HG03575 (cell line): ENCODE measurements at regions not wholly inside any gene's neighbourhood (a gene's known extent, or its start where the extent isn't known, plus 50 kb on each side); places are given as distances from the start of the nearest gene placed in this dataset.

Experiments
- ATAC-seq: cut with Tn5 transposase; IDR thresholded peaks from one replicate; pipeline ENCODE4 v1.9.1; 2021; ENCODE audit not compliant: unreplicated experiment, insufficient number of reproducible peaks, low FRiP score; ENCODE audit errors: extremely low read depth

GRCh38 chr13:72004784-72005374 lies 137.9 kb upstream of the DACH1 start:
- ATAC-seq, result no peak

DNA sequence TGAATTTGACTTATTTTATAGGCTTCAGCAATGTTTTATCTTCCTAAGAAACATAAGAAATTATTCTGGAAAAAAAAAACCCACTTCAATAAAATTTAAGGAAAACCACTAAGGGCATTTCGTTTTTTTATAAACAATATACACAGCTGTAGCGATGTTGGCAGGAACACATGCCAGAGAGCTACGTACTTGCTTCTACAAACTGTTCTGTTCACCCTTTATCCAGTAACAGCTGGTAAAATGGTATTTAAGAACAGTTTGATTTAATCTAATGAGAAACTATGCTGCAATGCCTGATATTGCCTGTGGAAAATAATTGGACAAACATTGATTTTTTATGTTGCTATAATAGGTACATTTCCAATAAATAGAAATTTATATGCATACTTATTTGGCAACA lies 137.2 kb upstream of the DACH1 start:
- no peak for ATAC-seq

DNA sequence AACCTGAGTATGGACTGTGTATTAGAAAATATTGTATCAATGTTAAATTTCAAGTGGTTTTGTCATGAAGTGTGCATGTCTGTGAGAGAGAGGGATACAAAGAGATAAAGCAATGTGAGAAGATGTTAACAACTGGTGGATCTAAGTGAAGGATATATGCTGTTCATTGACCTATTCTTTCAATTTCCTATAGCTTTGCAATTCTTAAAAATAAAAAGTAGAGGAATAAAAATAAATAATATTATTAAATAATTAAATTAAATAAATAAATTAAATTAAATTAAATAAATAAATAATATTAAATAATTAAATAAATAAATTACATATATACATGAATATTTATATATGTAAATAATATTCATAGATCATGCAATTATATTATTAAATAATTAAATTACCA lies 131.2 kb upstream of the DACH1 start:
- ATAC-seq, result no peak

GRCh38 chr13:71979616-71980015 lies 112.6 kb upstream of the DACH1 start:
- ATAC-seq, result no peak

DNA sequence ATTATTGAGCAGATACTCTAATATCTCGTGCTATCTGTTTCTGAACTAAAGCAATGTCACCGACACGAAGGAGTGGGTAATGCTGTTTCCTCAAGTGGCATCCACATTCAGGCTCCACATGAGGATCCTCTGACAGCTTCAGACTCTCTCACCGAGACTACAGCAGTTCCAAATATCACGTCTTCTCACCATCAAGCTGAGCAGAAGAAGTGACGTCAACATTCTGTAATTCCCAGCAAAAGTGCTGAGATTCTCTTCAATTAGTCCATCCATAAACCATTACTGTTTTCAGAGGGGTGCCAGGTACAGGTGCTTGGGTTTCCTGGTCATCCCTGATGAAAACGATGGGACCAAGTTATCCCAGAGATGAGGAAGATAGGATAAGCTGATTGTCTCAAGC lies 110.0 kb upstream of the DACH1 start:
- ATAC-seq, result no peak

GRCh38 chr13:71967990-71968389 lies 101.0 kb upstream of the DACH1 start:
- no peak for ATAC-seq

GRCh38 chr13:71964491-71965100 lies 97.6 kb upstream of the DACH1 start:
- no peak for ATAC-seq

DNA sequence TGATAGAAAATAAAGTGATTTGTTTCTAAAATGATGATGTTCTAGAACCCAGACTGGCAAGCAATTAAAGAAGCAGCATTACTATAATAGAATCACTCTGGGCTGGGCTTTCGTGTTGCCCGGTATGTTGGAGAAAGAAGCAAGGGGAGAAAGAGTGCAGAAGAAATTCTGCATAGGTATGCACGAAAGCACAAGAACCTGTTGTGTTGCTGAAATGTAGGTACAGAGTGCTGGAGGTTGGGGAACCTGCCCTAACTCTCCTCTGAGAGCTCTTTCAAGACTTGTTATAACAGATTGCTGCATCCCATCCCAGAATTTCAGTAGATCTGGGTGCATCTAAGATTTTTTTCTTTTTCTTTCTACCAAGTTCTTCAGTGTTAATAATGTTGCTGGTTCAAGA lies 95.7 kb upstream of the DACH1 start:
- no peak for ATAC-seq

DNA sequence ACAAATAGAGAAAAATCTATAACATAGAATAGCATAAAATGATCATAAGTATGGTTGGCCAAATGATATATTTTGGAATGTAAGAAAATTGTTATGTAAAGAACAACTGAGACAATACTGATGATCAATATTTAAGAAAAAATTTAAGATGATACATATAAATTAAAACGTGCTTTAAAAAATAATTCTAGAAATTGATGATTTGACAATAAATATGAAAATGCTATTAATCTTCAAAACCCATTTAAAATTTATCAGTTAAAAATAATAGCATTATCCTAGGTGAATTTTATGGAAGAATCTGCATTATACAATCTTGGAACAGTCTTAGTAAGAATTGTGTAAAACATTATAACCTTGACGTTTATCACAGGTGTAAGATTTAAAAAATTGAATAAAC lies 95.1 kb upstream of the DACH1 start:
- ATAC-seq, result no peak

GRCh38 chr13:71949441-71949840 lies 82.4 kb upstream of the DACH1 start:
- no peak for ATAC-seq

- ATAC-seq, result no peak
Observed at GRCh38 chr13:71939186-71939585, 72.2 kb upstream of the DACH1 start.

GRCh38 chr13:71935166-71935840 lies 68.3 kb upstream of the DACH1 start:
- no peak for ATAC-seq

- no peak for ATAC-seq
Observed at GRCh38 chr13:71924931-71925330, 57.9 kb upstream of the DACH1 start.

DNA sequence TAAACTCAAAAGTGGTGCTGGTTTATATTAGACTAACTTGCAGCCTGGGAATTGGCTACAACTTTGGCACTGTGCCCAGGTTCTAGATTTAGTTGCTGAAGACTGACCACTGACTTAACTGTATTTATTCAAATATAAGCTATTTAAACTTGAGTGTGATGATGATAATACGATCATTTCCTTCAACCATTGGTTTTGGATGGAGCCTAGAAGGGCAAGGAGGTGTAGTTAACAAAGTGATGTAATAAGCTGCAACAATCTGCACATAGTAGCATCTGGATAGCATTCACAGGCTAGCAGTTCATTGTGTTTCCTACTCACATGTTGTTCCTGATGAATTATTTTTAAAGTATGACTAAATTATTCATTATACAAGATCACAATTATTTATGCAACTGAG lies 55.2 kb upstream of the DACH1 start:
- no peak for ATAC-seq
